OCI-LY3 (cell line): ENCODE measurements at regions not wholly inside any gene's neighbourhood (a gene's known extent, or its start where the extent isn't known, plus 50 kb on each side); places are given as distances from the start of the nearest gene placed in this dataset.

Experiments used
- EZH2phosphoT487 ChIP-seq: fragments of 200-600 bp; shearing (Covaris generic); IDR thresholded peaks from 2 replicates; pipeline ENCODE4 v1.6.1; 2018; ENCODE audit warnings: antibody characterized with exemption, mixed run types, low read depth
- TF ChIP-seq, protein P1 (sequence below): fragments of 200-600, 300-600 bp; sonication (generic); IDR thresholded peaks from 2 replicates; pipeline ENCODE4 v1.5.1; 2014; ENCODE audit warnings: antibody characterized with exemption, low read length, low read depth

DNA sequence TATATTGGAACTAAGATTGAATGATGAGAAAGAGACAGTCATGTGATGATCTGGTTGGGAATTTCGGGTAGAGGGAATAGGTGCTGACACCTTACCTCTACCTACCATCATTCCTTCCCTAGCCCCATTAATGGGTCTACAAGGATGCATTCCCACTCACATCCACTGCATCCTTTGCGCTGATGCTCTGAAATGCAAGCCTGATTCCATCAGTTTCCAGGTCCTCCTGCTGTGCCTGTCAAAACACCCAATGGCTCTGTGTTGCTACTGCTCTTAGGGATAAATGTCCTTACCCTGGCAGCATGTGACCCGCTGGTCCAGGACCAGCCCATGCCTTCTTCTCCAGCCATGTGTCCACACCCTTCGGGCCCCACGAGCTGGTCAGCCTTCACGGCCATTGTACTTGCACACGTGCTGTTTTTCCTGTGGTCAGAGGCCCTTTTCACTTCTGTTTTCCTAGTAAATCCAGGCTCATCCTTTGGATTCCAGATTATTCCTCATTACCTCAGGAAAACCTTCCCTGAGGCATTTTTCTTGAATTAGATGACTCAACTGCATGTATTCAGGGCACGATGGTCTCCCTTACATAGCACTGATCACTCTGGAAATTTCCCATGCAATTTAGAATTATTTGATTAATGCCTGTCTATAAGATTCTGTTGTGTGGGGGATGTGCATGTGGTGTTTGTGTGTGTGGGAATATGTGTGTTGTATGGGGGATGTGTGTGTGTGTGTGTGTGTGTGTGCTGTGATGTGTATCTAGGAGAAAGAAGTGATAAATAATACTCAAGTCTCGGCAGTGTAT lies 185.0 kb downstream of the DIRAS2 start:
- TF ChIP-seq, protein P1, sequence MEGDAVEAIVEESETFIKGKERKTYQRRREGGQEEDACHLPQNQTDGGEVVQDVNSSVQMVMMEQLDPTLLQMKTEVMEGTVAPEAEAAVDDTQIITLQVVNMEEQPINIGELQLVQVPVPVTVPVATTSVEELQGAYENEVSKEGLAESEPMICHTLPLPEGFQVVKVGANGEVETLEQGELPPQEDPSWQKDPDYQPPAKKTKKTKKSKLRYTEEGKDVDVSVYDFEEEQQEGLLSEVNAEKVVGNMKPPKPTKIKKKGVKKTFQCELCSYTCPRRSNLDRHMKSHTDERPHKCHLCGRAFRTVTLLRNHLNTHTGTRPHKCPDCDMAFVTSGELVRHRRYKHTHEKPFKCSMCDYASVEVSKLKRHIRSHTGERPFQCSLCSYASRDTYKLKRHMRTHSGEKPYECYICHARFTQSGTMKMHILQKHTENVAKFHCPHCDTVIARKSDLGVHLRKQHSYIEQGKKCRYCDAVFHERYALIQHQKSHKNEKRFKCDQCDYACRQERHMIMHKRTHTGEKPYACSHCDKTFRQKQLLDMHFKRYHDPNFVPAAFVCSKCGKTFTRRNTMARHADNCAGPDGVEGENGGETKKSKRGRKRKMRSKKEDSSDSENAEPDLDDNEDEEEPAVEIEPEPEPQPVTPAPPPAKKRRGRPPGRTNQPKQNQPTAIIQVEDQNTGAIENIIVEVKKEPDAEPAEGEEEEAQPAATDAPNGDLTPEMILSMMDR: no peak
- no peak for TF ChIP-seq EZH2phosphoT487
